ENCODE measurements at regions not wholly inside any gene's neighbourhood (a gene's known extent, or its start where the extent isn't known, plus 50 kb on each side); places are given as distances from the start of the nearest gene placed in this dataset.

GRCh38 chr5:18323891-18324290 is 689.6 kb downstream of the TAF11L14 start:
- DNase-seq (ENCODE audit: low read depth), result no peak
- TF ChIP-seq, protein P1, sequence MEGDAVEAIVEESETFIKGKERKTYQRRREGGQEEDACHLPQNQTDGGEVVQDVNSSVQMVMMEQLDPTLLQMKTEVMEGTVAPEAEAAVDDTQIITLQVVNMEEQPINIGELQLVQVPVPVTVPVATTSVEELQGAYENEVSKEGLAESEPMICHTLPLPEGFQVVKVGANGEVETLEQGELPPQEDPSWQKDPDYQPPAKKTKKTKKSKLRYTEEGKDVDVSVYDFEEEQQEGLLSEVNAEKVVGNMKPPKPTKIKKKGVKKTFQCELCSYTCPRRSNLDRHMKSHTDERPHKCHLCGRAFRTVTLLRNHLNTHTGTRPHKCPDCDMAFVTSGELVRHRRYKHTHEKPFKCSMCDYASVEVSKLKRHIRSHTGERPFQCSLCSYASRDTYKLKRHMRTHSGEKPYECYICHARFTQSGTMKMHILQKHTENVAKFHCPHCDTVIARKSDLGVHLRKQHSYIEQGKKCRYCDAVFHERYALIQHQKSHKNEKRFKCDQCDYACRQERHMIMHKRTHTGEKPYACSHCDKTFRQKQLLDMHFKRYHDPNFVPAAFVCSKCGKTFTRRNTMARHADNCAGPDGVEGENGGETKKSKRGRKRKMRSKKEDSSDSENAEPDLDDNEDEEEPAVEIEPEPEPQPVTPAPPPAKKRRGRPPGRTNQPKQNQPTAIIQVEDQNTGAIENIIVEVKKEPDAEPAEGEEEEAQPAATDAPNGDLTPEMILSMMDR (conservative IDR thresholded peaks at IDR 0.05; ENCODE audit: low read depth, low read length), result no peak
- H3K4me3 ChIP-seq (ENCODE audit: low read depth, low read length), result no peak overlapping the region

- no peak for DNase-seq (ENCODE audit: low read depth)
- H3K4me3 ChIP-seq (ENCODE audit: low read depth, low read length), result no peak overlapping the region
- TF ChIP-seq, protein P1 (conservative IDR thresholded peaks at IDR 0.05; ENCODE audit: low read depth, low read length), result no peak
These were observed 691.2 kb downstream of the TAF11L14 start for GRCh38 chr5:18325431-18325830.

- DNase-seq (ENCODE audit: low read depth), result no peak
- TF ChIP-seq, protein P1 (conservative IDR thresholded peaks at IDR 0.05; ENCODE audit: low read depth, low read length), result no peak
These were observed 695.1 kb downstream of the TAF11L14 start for GRCh38 chr5:18329328-18329727.

DNA sequence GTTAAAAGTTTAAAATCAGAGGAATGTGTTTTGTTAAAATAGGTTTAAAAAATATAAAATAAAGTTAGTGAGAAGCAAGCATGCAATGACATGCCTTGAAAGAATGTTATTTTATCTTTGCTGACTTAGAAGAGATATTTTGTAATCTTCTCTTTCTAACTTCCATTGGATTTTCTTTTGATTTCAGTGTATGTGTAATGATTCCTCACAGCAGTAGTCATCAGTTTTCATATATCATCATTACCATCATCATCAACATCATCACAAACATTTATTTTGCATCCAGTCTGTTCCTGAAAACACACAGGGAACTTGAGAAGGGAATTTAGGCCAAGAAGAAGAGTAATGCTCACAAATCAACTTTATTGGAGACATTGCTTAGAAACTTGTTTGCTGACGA is 699.6 kb downstream of the TAF11L14 start:
- H3K4me3 ChIP-seq (ENCODE audit: low read depth, low read length), result no peak overlapping the region
- TF ChIP-seq, protein P1 (conservative IDR thresholded peaks at IDR 0.05; ENCODE audit: low read depth, low read length), result no peak
- DNase-seq (ENCODE audit: low read depth), result no peak

More at GRCh38 chr5:18329328-18329727, 695.1 kb downstream of the TAF11L14 start:
- H3K4me3 ChIP-seq (ENCODE audit: low read depth, low read length), result no peak overlapping the region

DNA sequence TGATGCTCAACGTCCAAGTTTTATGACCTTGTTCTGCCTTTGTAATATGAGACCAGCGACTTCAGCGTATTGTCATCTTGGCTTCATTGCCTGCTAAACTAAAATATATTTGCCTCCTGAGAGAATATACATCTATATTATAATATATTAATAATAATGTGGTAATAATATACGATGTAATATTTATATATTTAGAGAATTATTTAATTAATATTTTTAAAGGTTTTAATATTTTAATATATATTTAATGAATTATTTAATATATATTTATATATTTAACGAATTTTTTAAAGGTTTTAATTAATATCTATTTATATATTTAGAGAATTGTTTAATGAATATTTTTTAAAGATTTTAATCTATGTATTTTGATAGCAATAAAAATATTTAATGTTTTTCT is 700.7 kb downstream of the TAF11L14 start:
- no peak overlapping the region for H3K4me3 ChIP-seq (ENCODE audit: low read depth, low read length)
- no peak for DNase-seq (ENCODE audit: low read depth)
- TF ChIP-seq, protein P1 (conservative IDR thresholded peaks at IDR 0.05; ENCODE audit: low read depth, low read length), result no peak

DNA sequence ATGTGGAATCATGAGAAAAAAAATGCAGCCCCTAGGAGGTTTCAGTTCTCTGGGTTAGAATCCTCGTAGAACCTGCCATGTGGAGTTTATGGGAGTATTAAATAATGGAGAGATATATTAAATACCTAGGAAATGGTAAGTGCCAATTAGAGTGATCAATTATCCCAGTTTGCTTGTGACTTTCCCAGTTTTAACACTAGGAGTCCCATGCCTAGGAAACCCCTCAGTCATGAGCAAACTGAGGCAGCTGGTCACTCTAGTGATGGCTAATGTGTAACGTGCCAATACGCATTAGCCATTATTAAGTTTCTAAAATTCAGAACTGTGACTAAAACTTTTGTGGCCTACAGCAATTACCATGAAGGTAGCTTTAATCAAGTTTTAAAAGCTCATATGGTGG is 720.6 kb downstream of the TAF11L14 start:
- H3K4me3 ChIP-seq (ENCODE audit: low read depth, low read length), result no peak overlapping the region
- DNase-seq (ENCODE audit: low read depth), result no peak
- TF ChIP-seq, protein P1 (conservative IDR thresholded peaks at IDR 0.05; ENCODE audit: low read depth, low read length), result no peak

- TF ChIP-seq, protein P1 (conservative IDR thresholded peaks at IDR 0.05; ENCODE audit: low read depth, low read length), result no peak
- H3K4me3 ChIP-seq (ENCODE audit: low read depth, low read length), result no peak overlapping the region
- DNase-seq (ENCODE audit: low read depth), result no peak
These were observed 723.2 kb downstream of the TAF11L14 start for GRCh38 chr5:18357486-18357885.

Measured in epithelial cell of proximal tubule (primary cell).